ENCODE measurements at regions not wholly inside any gene's neighbourhood (a gene's known extent, or its start where the extent isn't known, plus 50 kb on each side); places are given as distances from the start of the nearest gene placed in this dataset.

GRCh38 chr1:184889902-184890301, 84.4 kb downstream of the NIBAN1 start:
- no peaks in the 10 kb centered on the region for H3K9me3 ChIP-seq (replicated peaks; ENCODE audit: control insufficient read depth, insufficient read depth, low read length)
- intact Hi-C loops (cut with micrococcal nuclease; ENCODE audit: unreplicated experiment), result loop anchor here (2.0 to 5.0 kb wide), 2 partner anchors 55 to 82 kb away; partner anchors contain the start of gene NIBAN1
- H3K4me3 ChIP-seq, result no peak overlapping the region
- TF ChIP-seq ETV6 (conservative IDR thresholded peaks at IDR 0.05 in 1 of 2, IDR thresholded peaks at IDR 0.05 in 1 of 2; ENCODE audit: borderline replicate concordance in 1 of 2, low read depth in 1 of 2) (no peak), CHD1 (IDR thresholded peaks at IDR 0.05; ENCODE audit: low read depth, low read length) (no peak), IRF4 (IDR thresholded peaks at IDR 0.05; ENCODE audit: low read depth, low read length) (no peak), IKZF2 (IDR thresholded peaks at IDR 0.05) (no peak), KAT2A (conservative IDR thresholded peaks at IDR 0.05; ENCODE audit: control insufficient read depth, low read depth, low read length) (no peak), MEF2A (IDR thresholded peaks at IDR 0.05; ENCODE audit: insufficient read depth, low read depth, low read length) (no peak), YBX1 (IDR thresholded peaks at IDR 0.05) (no peak), PML (IDR thresholded peaks at IDR 0.05; ENCODE audit: low read length) (no peak), REST (IDR thresholded peaks at IDR 0.05; ENCODE audit: low read depth, low read length) (no peak), POLR2A (IDR thresholded peaks at IDR 0.05; ENCODE audit: low read depth, low read length) (no peak), MAX (IDR thresholded peaks at IDR 0.05; ENCODE audit: low read depth, low read length) (no peak), LARP7 (IDR thresholded peaks at IDR 0.05) (no peak), MTA3 (IDR thresholded peaks at IDR 0.05; ENCODE audit: borderline replicate concordance, low read length) (no peak)
- no peaks in the 10 kb centered on the region for H3K79me2 ChIP-seq (ENCODE audit: control insufficient read depth, insufficient read depth, low read length)
- ATAC-seq (no peak), DNase-seq (ENCODE audit: low read depth, low spot score) (no peak), FAIRE-seq (no peak)
- no peak overlapping the region for H3K27ac ChIP-seq (ENCODE audit: control insufficient read depth, insufficient read depth)
- RAD21 ChIA-PET (ENCODE audit: unreplicated experiment), result no interaction called here
- no peaks in the 10 kb centered on the region for H3K27me3 ChIP-seq (replicated peaks in 1 of 2; ENCODE audit: control insufficient read depth in 2 of 2, insufficient read depth in 2 of 2, low read length in 1 of 2)
- WGBS (ENCODE audit: insufficient coverage, insufficient replicate concordance, low lambda C conversion rate, missing lambda C conversion rate), result 100% methylated on average over 3 of the region's 3 CpGs
- no peak overlapping the region for H2AFZ ChIP-seq (ENCODE audit: control insufficient read depth, low read depth, low read length)
- no TSS peak for BruUV-seq (replicated peaks)
- no peak overlapping the region for H3K4me2 ChIP-seq (ENCODE audit: control insufficient read depth, insufficient read depth)
- H3K9ac ChIP-seq (ENCODE audit: control insufficient read depth, insufficient read depth, low read length), result no peak overlapping the region
- CTCF ChIA-PET, result interaction anchor here (1.0 to 1.1 kb wide), 2 partner anchors 57 to 78 kb away, joined by 3 read pairs; no protein-coding TSS in a partner anchor
- POLR2A ChIA-PET, result no interaction called here
- peaks cover 12% of the 10 kb centered on the region for H3K4me1 ChIP-seq (ENCODE audit: control insufficient read depth, insufficient read depth, low read length)
- in situ Hi-C loops (cut with MboI), result no loop called here
- H3K36me3 ChIP-seq (ENCODE audit: control insufficient read depth in 2 of 2, insufficient read depth in 2 of 2, low read length in 1 of 2), result no peaks in the 10 kb centered on the region; a peak in 1 of 4 replicates
- H4K20me1 ChIP-seq (ENCODE audit: control insufficient read depth, insufficient read depth), result no peaks in the 10 kb centered on the region
- SMC1A ChIA-PET (ENCODE audit: uncharacterized antibody, unreplicated experiment), result interaction anchor here (1.0 to 4.8 kb wide), 6 partner anchors 9 to 92 kb away, joined by 3 to 31 read pairs (median 4); no protein-coding TSS in a partner anchor

Measured in GM12878 (cell line).